GM13976 (cell line): ENCODE measurements at regions not wholly inside any gene's neighbourhood (a gene's known extent, or its start where the extent isn't known, plus 50 kb on each side); places are given as distances from the start of the nearest gene placed in this dataset.

Experiments used
- DNase-seq: peaks from one replicate; pipeline ENCODE4 v3.0.0; 2012; ENCODE audit warnings: low spot score
- CTCF ChIP-seq: IDR thresholded peaks from 2 replicates; pipeline ENCODE4 v1.5.1; 2012; ENCODE audit warnings: borderline replicate concordance, mild to moderate bottlenecking; ENCODE audit not compliant: insufficient read depth; ENCODE audit errors: extremely low read depth, missing control alignments, control extremely low read depth
- in situ Hi-C: fragments of 300-500 bp; cut with MboI; formaldehyde crosslinking; loops from one replicate; pipeline ENCODE4 v1.12.0; 2022; ENCODE audit warnings: low sequenced_read_pairs, mixed read lengths, inconsistent platforms; ENCODE audit not compliant: unreplicated experiment

GRCh38 chr2:37858725-37859267 lies 66.3 kb upstream of the RMDN2 start:
- in situ Hi-C loops = no loop called here
- DNase-seq = no peak
- no peak for TF ChIP-seq CTCF

- no peak for DNase-seq
- TF ChIP-seq CTCF = no peak
- in situ Hi-C loops = no loop called here
These were observed 62.5 kb upstream of the RMDN2 start for GRCh38 chr2:37862620-37863019.

GRCh38 chr2:37864217-37864616 lies 60.9 kb upstream of the RMDN2 start:
- no peak for TF ChIP-seq CTCF
- no peak for DNase-seq
- in situ Hi-C loops = no loop called here

- in situ Hi-C loops = no loop called here
- no peak for DNase-seq
- TF ChIP-seq CTCF = no peak
These were observed 59.4 kb upstream of the RMDN2 start for GRCh38 chr2:37865640-37866039.

GRCh38 chr2:37866171-37866934 lies 58.7 kb upstream of the RMDN2 start:
- TF ChIP-seq CTCF = no peak
- in situ Hi-C loops = no loop called here
- DNase-seq = no peak

- in situ Hi-C loops = no loop called here
- TF ChIP-seq CTCF = no peak
- no peak for DNase-seq
These were observed 57.9 kb upstream of the RMDN2 start for GRCh38 chr2:37867166-37867565.
